C4-2B (cell line): ENCODE measurements at regions not wholly inside any gene's neighbourhood (a gene's known extent, or its start where the extent isn't known, plus 50 kb on each side); places are given as distances from the start of the nearest gene placed in this dataset.

Source experiments
- ZFX ChIP-seq: fragments of 450-650 bp; IDR thresholded peaks from 2 replicates; pipeline ENCODE4 v1.6.1; 2017
- TF ChIP-seq, protein P1 (sequence below): fragments of 450-650 bp; conservative IDR thresholded peaks from 2 replicates; pipeline ENCODE4 v1.5.1; 2017; ENCODE audit warnings: mild to moderate bottlenecking

DNA sequence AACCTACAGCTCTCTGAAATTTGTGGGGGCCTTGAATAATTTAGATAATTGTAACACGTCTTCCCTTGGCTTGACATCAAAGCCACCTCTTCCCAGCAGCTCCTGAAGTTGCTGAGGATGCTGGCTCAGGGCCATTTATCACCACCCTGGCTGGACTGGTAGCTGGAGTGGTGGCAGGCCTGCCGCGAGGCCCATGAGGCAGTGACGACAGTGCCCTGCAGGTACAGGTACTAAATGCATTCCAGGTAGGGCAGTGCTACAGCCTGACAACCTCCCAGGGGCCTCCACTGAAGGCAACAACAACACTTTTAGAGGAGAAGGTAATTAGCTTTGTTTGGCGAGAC, 270.2 kb upstream of the KLF4 start:
- TF ChIP-seq, protein P1, sequence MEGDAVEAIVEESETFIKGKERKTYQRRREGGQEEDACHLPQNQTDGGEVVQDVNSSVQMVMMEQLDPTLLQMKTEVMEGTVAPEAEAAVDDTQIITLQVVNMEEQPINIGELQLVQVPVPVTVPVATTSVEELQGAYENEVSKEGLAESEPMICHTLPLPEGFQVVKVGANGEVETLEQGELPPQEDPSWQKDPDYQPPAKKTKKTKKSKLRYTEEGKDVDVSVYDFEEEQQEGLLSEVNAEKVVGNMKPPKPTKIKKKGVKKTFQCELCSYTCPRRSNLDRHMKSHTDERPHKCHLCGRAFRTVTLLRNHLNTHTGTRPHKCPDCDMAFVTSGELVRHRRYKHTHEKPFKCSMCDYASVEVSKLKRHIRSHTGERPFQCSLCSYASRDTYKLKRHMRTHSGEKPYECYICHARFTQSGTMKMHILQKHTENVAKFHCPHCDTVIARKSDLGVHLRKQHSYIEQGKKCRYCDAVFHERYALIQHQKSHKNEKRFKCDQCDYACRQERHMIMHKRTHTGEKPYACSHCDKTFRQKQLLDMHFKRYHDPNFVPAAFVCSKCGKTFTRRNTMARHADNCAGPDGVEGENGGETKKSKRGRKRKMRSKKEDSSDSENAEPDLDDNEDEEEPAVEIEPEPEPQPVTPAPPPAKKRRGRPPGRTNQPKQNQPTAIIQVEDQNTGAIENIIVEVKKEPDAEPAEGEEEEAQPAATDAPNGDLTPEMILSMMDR = no peak
- no peak for TF ChIP-seq ZFX
